ENCODE measurements at regions not wholly inside any gene's neighbourhood (a gene's known extent, or its start where the extent isn't known, plus 50 kb on each side); places are given as distances from the start of the nearest gene placed in this dataset.
A peak's percentile ranks its signal among the peaks of the same experiment; 100 is the strongest.

DNA sequence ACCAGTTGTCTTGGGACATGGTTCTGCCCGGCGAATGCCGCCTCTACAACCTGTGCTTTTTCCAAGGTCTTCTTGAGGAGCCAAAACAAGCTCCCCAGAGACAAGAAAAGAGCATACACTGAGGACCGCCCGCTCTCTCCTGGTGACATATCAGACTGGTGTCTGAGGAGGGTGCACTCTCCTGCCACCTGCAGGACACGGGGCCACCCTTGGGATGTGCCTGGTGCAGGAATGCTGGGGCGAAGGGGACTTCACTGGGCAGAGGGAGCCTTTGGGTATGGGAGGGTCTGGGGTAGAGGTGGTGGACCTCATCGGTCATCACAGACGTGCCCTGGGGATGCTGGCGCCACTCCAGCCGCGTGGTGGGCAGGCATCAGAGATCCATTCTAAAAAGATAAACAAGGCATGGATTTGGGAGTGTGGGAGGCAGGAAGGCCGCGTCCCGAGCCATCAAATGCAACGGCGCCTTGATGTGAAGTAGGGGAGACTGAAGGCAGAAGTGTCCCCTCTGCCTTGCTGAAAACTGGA lies 163.3 kb downstream of the CD83 start:
- Histone ChIP-seq H3K27ac (ENCODE audit: low read depth) (no peak overlapping the region), H4K20me1 (replicated peaks; ENCODE audit: insufficient read depth) (no peaks in the 10 kb centered on the region), H3K4me3 (no peak overlapping the region), H3F3A (replicated peaks; ENCODE audit: low read depth) (no peaks in the 10 kb centered on the region), H3K36me3 (ENCODE audit: insufficient read depth) (no peaks in the 10 kb centered on the region), H3K4me2 (no peak overlapping the region), H3K4me1 (ENCODE audit: insufficient read depth) (peaks cover 15% of the 10 kb centered on the region), H2AFZ (no peak overlapping the region), H3K79me2 (replicated peaks; ENCODE audit: insufficient read depth) (no peaks in the 10 kb centered on the region), H3K27me3 (ENCODE audit: insufficient read depth) (no peaks in the 10 kb centered on the region), H3K9me2 (ENCODE audit: insufficient read depth) (no peaks in the 10 kb centered on the region)
- Mint-ChIP-seq H3K27me3 (ENCODE audit: insufficient read depth, low read depth, poor library complexity) (peaks cover 5% of the 10 kb centered on the region), H3K36me3 (ENCODE audit: low read depth) (peaks cover 8% of the 10 kb centered on the region), H3K9me3 (peaks cover 4% of the 10 kb centered on the region; the same call in 1 of the 3 replicates), H3K4me3 (no peak overlapping the region), H3K27ac (no peak overlapping the region), H3K4me1 (peaks cover 34% of the 10 kb centered on the region)
- peak; percentile 60 for DNase-seq (ENCODE audit: low spot score)
- peak; percentile 79 for ATAC-seq
- TF ChIP-seq EZH2 (IDR thresholded peaks at IDR 0.05; ENCODE audit: low read depth, unreplicated experiment): no peak
- TF ChIP-seq, protein P1, sequence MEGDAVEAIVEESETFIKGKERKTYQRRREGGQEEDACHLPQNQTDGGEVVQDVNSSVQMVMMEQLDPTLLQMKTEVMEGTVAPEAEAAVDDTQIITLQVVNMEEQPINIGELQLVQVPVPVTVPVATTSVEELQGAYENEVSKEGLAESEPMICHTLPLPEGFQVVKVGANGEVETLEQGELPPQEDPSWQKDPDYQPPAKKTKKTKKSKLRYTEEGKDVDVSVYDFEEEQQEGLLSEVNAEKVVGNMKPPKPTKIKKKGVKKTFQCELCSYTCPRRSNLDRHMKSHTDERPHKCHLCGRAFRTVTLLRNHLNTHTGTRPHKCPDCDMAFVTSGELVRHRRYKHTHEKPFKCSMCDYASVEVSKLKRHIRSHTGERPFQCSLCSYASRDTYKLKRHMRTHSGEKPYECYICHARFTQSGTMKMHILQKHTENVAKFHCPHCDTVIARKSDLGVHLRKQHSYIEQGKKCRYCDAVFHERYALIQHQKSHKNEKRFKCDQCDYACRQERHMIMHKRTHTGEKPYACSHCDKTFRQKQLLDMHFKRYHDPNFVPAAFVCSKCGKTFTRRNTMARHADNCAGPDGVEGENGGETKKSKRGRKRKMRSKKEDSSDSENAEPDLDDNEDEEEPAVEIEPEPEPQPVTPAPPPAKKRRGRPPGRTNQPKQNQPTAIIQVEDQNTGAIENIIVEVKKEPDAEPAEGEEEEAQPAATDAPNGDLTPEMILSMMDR (conservative IDR thresholded peaks at IDR 0.05; ENCODE audit: low read depth in 2 of 2): peak; percentile 60 to 79

DNA sequence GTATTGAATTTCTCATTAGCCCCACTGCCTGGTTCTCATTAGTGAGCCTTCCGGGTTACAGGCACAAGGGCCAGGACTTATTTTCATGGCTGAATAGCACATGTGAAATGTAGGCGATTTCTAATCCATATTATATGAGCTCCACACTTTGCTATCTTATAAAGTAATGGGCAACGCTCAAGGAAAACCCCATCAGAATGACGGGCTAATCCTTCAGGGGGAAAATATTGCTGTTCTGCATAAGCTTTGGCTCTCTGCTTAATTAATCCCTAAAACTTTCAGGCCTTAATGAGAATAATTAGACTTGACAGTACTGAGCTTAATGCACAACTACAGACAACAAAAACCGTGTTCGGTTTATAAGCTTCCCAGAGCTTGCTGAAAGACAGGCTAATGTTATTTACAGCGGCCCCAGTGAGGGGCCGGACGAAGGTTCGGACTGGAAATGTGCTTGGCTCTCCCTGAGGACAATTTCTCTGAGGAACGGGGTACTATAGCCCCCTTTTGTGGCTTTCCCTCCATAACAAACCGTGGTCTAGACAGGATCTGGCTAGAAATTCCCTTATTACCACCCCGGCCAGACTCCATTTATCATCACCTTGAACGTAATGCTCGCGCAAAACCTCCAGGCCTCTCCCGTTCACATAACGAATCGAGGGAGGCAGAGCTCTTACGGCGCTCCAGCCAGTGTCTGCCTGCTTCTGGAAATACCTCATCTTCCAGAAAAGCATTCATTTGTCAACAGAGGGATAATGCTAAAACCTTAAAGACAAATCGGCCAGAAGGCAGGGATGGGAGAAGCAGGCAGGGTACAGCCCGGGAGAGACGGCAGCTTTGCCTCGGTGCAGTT lies 164.5 kb downstream of the CD83 start:
- Histone ChIP-seq H3K27ac (ENCODE audit: low read depth) (no peak overlapping the region), H3K9me2 (ENCODE audit: insufficient read depth) (no peaks in the 10 kb centered on the region), H3K4me3 (no peak overlapping the region), H3K4me2 (no peak overlapping the region), H3K27me3 (ENCODE audit: insufficient read depth) (no peaks in the 10 kb centered on the region), H2AFZ (no peak overlapping the region), H3K36me3 (ENCODE audit: insufficient read depth) (no peaks in the 10 kb centered on the region), H3K4me1 (ENCODE audit: insufficient read depth) (peaks cover 16% of the 10 kb centered on the region), H3F3A (replicated peaks; ENCODE audit: low read depth) (no peaks in the 10 kb centered on the region), H4K20me1 (replicated peaks; ENCODE audit: insufficient read depth) (no peaks in the 10 kb centered on the region), H3K79me2 (replicated peaks; ENCODE audit: insufficient read depth) (no peaks in the 10 kb centered on the region)
- H3K27me3 Mint-ChIP-seq (ENCODE audit: insufficient read depth, low read depth, poor library complexity): no peaks in the 10 kb centered on the region
- DNase-seq (ENCODE audit: low spot score): no peak
- H3K4me3 Mint-ChIP-seq: no peak overlapping the region
- peaks cover 8% of the 10 kb centered on the region for H3K36me3 Mint-ChIP-seq (ENCODE audit: low read depth)
- H3K4me1 Mint-ChIP-seq: peaks cover 43% of the 10 kb centered on the region
- no peak for ATAC-seq
- TF ChIP-seq STAT1 (IDR thresholded peaks at IDR 0.05; ENCODE audit: unreplicated experiment) (no peak), NANOG (IDR thresholded peaks at IDR 0.05; ENCODE audit: borderline replicate concordance) (no peak), EZH2 (IDR thresholded peaks at IDR 0.05; ENCODE audit: low read depth, unreplicated experiment) (no peak), EZH2phosphoT487 (IDR thresholded peaks at IDR 0.05; ENCODE audit: unreplicated experiment) (no peak)
- TF ChIP-seq, protein P2, sequence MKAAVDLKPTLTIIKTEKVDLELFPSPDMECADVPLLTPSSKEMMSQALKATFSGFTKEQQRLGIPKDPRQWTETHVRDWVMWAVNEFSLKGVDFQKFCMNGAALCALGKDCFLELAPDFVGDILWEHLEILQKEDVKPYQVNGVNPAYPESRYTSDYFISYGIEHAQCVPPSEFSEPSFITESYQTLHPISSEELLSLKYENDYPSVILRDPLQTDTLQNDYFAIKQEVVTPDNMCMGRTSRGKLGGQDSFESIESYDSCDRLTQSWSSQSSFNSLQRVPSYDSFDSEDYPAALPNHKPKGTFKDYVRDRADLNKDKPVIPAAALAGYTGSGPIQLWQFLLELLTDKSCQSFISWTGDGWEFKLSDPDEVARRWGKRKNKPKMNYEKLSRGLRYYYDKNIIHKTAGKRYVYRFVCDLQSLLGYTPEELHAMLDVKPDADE (IDR thresholded peaks at IDR 0.05): no peak
- peaks cover 4% of the 10 kb centered on the region; the same call in 1 of the 3 replicates for H3K9me3 Mint-ChIP-seq
- no peak overlapping the region for H3K27ac Mint-ChIP-seq
